Choroid plexus epithelial cell (primary cell): ENCODE measurements at regions not wholly inside any gene's neighbourhood (a gene's known extent, or its start where the extent isn't known, plus 50 kb on each side); places are given as distances from the start of the nearest gene placed in this dataset.

Source experiments
- DNase-seq: peaks from one replicate; pipeline ENCODE4 v3.0.0-alpha.2; 2010; ENCODE audit warnings: low read depth
- H3K4me3 ChIP-seq: 2 replicates; pipeline ENCODE4 v1.5.1; 2011; ENCODE audit warnings: low read depth, mild to moderate bottlenecking, control low read depth, low read length, moderate library complexity
- TF ChIP-seq, protein P1 (sequence below): conservative IDR thresholded peaks from 2 replicates; pipeline ENCODE4 v1.5.1; 2011; ENCODE audit warnings: low read depth, mild to moderate bottlenecking, control low read depth, inconsistent platforms, low read length, moderate library complexity

DNA sequence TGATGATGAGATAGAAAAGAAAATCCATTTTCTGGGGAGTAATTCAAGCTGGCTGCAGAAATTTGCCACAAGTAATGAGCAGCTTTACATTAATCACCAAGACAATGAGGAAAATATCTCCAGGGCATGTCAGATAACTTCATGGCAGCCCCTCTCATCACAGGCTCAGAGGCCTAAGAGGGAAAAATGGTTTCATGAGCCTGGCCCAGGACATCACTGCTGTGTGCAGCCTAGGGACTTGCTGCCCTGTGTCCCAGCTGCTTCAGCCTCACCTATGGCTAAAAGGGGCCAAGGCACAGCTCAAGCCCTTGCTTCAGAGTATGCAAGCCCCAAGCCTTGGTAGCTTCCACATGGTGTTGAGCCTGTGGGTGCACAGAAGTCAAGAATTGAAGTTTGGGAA lies 161.7 kb downstream of the OPA1 start:
- H3K4me3 ChIP-seq: no peak overlapping the region
- DNase-seq: no peak
- TF ChIP-seq, protein P1, sequence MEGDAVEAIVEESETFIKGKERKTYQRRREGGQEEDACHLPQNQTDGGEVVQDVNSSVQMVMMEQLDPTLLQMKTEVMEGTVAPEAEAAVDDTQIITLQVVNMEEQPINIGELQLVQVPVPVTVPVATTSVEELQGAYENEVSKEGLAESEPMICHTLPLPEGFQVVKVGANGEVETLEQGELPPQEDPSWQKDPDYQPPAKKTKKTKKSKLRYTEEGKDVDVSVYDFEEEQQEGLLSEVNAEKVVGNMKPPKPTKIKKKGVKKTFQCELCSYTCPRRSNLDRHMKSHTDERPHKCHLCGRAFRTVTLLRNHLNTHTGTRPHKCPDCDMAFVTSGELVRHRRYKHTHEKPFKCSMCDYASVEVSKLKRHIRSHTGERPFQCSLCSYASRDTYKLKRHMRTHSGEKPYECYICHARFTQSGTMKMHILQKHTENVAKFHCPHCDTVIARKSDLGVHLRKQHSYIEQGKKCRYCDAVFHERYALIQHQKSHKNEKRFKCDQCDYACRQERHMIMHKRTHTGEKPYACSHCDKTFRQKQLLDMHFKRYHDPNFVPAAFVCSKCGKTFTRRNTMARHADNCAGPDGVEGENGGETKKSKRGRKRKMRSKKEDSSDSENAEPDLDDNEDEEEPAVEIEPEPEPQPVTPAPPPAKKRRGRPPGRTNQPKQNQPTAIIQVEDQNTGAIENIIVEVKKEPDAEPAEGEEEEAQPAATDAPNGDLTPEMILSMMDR: no peak

DNA sequence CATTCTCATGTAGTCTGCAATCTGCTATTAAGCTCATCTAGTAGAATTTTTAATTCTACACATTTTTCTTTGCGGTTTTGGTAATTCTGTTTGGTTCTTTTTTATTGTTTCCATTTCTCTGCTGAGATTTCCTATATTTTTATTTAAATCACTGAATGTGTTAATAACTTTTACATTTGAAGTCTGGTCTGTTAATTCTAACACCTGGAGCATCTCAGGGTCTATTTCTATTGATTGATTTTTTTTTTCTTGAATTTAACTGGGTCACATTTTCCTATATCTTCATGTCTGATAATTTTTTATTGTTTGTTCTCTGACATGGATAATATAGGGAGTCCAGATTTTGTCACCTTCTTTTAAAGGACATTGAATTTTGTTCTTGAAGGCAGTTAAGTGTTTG lies 163.5 kb downstream of the OPA1 start:
- H3K4me3 ChIP-seq: no peak overlapping the region
- TF ChIP-seq, protein P1: no peak
- DNase-seq: no peak

DNA sequence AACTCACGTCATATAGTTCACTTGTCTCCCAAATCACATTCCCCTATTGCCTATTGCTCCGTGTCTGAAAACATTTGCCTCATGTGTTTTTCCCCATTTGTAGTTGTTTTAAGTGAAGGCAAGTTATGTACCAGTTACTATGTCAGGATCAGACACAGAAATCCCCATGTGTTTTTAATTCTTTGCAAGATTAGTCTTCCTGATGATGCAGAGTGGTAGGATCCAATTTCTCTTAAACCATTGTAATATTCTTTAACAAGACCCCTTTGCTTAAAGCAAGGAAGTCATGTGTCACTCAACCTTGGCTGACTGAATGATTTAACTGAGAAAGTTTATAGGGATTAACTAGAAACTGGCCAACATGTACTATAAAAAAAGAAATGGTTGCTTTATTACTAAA lies 164.4 kb downstream of the OPA1 start:
- TF ChIP-seq, protein P1: no peak
- H3K4me3 ChIP-seq: no peak overlapping the region
- no peak for DNase-seq

DNA sequence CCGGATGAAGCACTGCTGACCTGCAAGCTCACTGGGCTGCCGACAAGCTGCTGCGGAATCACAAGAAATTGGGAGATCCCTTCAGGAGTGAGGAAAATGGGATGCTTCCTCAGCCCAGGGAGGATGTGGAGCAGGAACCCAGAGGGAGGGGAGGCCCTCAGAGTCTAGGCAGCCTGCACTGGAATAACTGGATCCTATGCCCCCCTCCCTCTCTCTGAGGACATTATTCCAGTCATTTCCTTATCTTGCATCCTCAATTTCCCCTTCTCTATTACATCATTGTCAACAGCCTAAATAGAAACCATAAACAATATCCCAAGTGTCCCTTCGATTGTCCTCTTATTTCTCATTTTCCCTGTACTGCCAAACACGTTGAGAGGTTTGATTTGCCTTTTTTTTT lies 169.0 kb downstream of the OPA1 start:
- no peak overlapping the region for H3K4me3 ChIP-seq
- no peak for DNase-seq
- TF ChIP-seq, protein P1: no peak

DNA sequence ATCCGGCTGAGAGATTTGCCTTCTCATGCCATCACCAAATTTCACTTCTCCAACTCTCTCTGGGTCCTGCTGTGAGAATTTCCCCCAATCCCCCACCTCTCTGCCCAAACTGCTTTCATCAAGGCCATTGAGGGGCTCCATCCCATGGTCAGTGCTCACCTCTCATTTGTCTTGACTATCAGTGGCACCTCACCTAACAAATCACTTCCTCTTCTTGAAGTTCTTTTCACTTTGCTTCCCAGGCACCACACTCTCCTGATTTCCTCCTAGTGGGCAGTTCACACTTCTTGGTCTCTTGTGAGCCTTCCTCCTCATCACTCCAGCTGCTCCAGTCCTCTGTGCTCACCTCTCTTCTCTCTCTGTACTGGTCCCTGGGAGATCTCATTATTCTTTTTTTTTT lies 169.6 kb downstream of the OPA1 start:
- no peak for DNase-seq
- TF ChIP-seq, protein P1: no peak
- H3K4me3 ChIP-seq: no peak overlapping the region

DNA sequence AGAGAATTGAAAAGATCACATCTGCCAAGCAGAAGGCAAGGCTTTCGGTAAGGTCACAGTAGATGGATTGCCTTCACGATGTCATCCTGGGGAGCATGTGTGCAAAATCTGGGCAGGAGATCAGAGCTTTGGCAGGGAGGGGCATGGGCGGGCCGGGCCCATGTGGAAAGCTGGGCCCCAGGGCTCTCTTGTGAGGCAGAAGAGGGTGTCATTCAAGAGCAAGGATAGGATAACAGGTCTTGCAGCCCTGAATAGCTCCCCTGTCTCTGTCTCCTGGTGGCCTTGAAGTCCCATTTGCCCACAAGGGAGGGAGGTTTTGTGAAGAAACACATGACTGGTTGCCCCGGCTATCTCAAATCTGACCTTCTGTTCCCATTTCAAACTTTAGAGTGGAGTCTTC lies 172.0 kb downstream of the OPA1 start:
- no peak for DNase-seq
- no peak overlapping the region for H3K4me3 ChIP-seq
- TF ChIP-seq, protein P1: no peak

DNA sequence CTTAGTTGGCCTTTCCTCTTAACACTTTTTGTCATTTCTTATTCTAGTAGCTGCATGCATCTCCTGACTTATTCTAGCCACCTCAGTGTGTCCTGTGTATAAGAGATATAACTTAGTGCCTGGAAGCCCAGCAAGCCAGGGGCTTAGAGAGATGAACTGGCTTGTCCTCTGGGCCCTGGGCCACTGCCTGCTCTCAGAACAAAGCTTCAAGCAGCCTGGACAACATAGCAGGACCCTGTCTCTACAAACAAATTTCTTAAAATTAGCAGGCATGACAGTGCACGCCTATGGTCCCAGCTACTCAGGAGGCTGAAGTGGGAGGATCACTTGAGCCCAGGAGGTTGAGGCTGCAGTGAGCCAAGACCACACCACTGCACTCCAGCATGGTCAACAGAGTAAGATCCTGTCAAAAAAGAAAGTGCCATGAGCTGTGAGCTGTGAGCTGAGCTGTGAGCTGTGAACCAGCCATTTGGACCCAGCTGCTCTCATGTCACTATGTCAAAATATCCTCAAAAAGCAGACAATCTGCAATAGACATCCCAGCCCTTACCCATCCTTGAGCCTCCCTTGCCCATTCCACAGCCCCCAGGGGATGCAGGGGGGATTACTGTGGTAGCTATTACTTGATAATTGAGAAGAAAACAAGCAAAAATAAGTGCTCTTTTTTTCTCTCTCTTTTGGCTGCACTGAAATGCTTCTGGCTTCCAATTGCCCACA lies 174.5 kb downstream of the OPA1 start:
- TF ChIP-seq, protein P1: no peak
- DNase-seq: no peak
- no peak overlapping the region for H3K4me3 ChIP-seq
